SK-N-SH treated with all-trans-retinoic acid at 6 μM for 48 hours (cell line): ENCODE measurements at regions not wholly inside any gene's neighbourhood (a gene's known extent, or its start where the extent isn't known, plus 50 kb on each side); places are given as distances from the start of the nearest gene placed in this dataset.

Experiments used
- ATAC-seq: fragments of 200-7000 bp; cut with Tn5 transposase; 3 replicates; pipeline ENCODE4 v1.9.1; 2020; ENCODE audit warnings: mild to moderate bottlenecking, moderate library complexity
- BACH2 ChIP-seq: fragments of 250-450 bp; sonication (Bioruptor Pico); IDR thresholded peaks from 2 replicates; pipeline ENCODE4 v1.9.0; 2021; ENCODE audit warnings: mild to moderate bottlenecking, borderline replicate concordance
- CREB5 ChIP-seq: fragments of 250-450 bp; sonication (Bioruptor Pico); IDR thresholded peaks from 2 replicates; pipeline ENCODE4 v1.5.1; 2020; ENCODE audit warnings: low read depth, mild to moderate bottlenecking, moderate library complexity
- CSDC2 ChIP-seq: fragments of 250-450 bp; sonication (Bioruptor Pico); IDR thresholded peaks from 2 replicates; pipeline ENCODE4 v1.5.0; 2020; ENCODE audit warnings: mild to moderate bottlenecking, moderate library complexity
- CSRNP3 ChIP-seq: fragments of 250-450 bp; sonication (Bioruptor Pico); IDR thresholded peaks from 2 replicates; pipeline ENCODE4 v1.5.1; 2021; ENCODE audit warnings: mild to moderate bottlenecking, moderate library complexity
- ESRRG ChIP-seq: fragments of 250-450 bp; sonication (Bioruptor Pico); IDR thresholded peaks from 2 replicates; pipeline ENCODE4 v1.6.1; 2021; ENCODE audit warnings: mild to moderate bottlenecking
- ISL1 ChIP-seq: fragments of 250-450 bp; sonication (Bioruptor Pico); IDR thresholded peaks from 2 replicates; pipeline ENCODE4 v2.1.2; 2022; ENCODE audit warnings: mild to moderate bottlenecking, moderate library complexity
- PATZ1 ChIP-seq: fragments of 250-450 bp; sonication (Bioruptor Pico); IDR thresholded peaks from 2 replicates; pipeline ENCODE4 v1.8.0; 2020; ENCODE audit warnings: mild to moderate bottlenecking, moderate library complexity, borderline replicate concordance
- POU6F1 ChIP-seq: fragments of 250-450 bp; sonication (Bioruptor Pico); IDR thresholded peaks from 2 replicates; pipeline ENCODE4 v1.8.0; 2021; ENCODE audit warnings: low read depth, mild to moderate bottlenecking, moderate library complexity, borderline replicate concordance
- PPARA ChIP-seq: fragments of 250-450 bp; sonication (Bioruptor Pico); IDR thresholded peaks from 2 replicates; pipeline ENCODE4 v1.5.0; 2020; ENCODE audit warnings: mild to moderate bottlenecking, borderline replicate concordance
- RARB ChIP-seq: fragments of 250-450 bp; sonication (Bioruptor Pico); IDR thresholded peaks from 2 replicates; pipeline ENCODE4 v1.8.0; 2021; ENCODE audit warnings: mild to moderate bottlenecking, moderate library complexity
- SNAI2 ChIP-seq: fragments of 250-450 bp; sonication (Bioruptor Pico); IDR thresholded peaks from 2 replicates; pipeline ENCODE4 v1.5.0; 2020; ENCODE audit warnings: mild to moderate bottlenecking, moderate library complexity
- TCF4 ChIP-seq: fragments of 250-450 bp; sonication (Bioruptor Pico); IDR thresholded peaks from 2 replicates; pipeline ENCODE4 v1.8.0; 2021; ENCODE audit warnings: mild to moderate bottlenecking, moderate library complexity, borderline replicate concordance
- TSHZ2 ChIP-seq: fragments of 250-450 bp; sonication (Bioruptor Pico); IDR thresholded peaks from 2 replicates; pipeline ENCODE4 v1.5.0; 2020; ENCODE audit warnings: mild to moderate bottlenecking, moderate library complexity
- ZC3H10 ChIP-seq: fragments of 250-450 bp; sonication (Bioruptor Pico); IDR thresholded peaks from 2 replicates; pipeline ENCODE4 v1.5.1; 2021; ENCODE audit warnings: mild to moderate bottlenecking, moderate library complexity
- ZFP3 ChIP-seq: fragments of 250-450 bp; sonication (Bioruptor Pico); IDR thresholded peaks from 2 replicates; pipeline ENCODE4 v1.5.0; 2020; ENCODE audit warnings: mild to moderate bottlenecking, moderate library complexity
- ZFP30 ChIP-seq: fragments of 450-650 bp; formaldehyde crosslinking; IDR thresholded peaks from 2 replicates; pipeline ENCODE4 v1.5.0; 2022; ENCODE audit warnings: mild to moderate bottlenecking, moderate library complexity
- ZNF565 ChIP-seq: fragments of 450-650 bp; formaldehyde crosslinking; conservative IDR thresholded peaks from 2 replicates; pipeline ENCODE4 v1.5.0; 2020; ENCODE audit warnings: low read depth, mild to moderate bottlenecking, moderate library complexity
- ZNF70 ChIP-seq: fragments of 450-650 bp; formaldehyde crosslinking; IDR thresholded peaks from 2 replicates; pipeline ENCODE4 v1.5.0; 2020; ENCODE audit warnings: mild to moderate bottlenecking, moderate library complexity
- ZNF8 ChIP-seq: fragments of 450-650 bp; formaldehyde crosslinking; IDR thresholded peaks from 2 replicates; pipeline ENCODE4 v1.5.0; 2020; ENCODE audit warnings: mild to moderate bottlenecking, moderate library complexity

GRCh38 chr5:86878250-86878649 is 260.5 kb downstream of the COX7C start:
- ATAC-seq, result no peak
- TF ChIP-seq ZNF70 (no peak), CREB5 (CRISPR knock-in tag) (no peak), ZNF8 (CRISPR knock-in tag) (no peak), ISL1 (no peak)

GRCh38 chr5:86879086-86879485 is 261.3 kb downstream of the COX7C start:
- no peak for ATAC-seq
- TF ChIP-seq PPARA, result no peak

- TF ChIP-seq ZFP30 (CRISPR knock-in tag), result no peak
- TF ChIP-seq RARB (CRISPR knock-in tag), result no peak
- no peak for TF ChIP-seq BACH2 (CRISPR knock-in tag)
- no peak for TF ChIP-seq ISL1
- no peak for TF ChIP-seq ZNF565 (CRISPR knock-in tag)
- ATAC-seq, result no peak
Measured at GRCh38 chr5:86880344-86880743, 262.6 kb downstream of the COX7C start.

GRCh38 chr5:86880785-86881492 is 263.2 kb downstream of the COX7C start:
- TF ChIP-seq CSRNP3 (no peak), ESRRG (no peak), ZNF8 (CRISPR knock-in tag) (no peak), PATZ1 (CRISPR knock-in tag) (no peak), ZFP3 (CRISPR knock-in tag) (no peak), TCF4 (CRISPR knock-in tag) (no peak), SNAI2 (no peak), POU6F1 (CRISPR knock-in tag) (no peak)
- ATAC-seq, result peak; percentile 99

GRCh38 chr5:86881493-86882090 is 263.9 kb downstream of the COX7C start:
- no peak for ATAC-seq
- TF ChIP-seq ESRRG, result no peak
- no peak for TF ChIP-seq BACH2 (CRISPR knock-in tag)
- TF ChIP-seq ISL1, result no peak
- no peak for TF ChIP-seq ZFP3 (CRISPR knock-in tag)

- ATAC-seq, result no peak
- TF ChIP-seq ZC3H10 (CRISPR knock-in tag) (no peak), ISL1 (no peak), PATZ1 (CRISPR knock-in tag) (no peak), RARB (CRISPR knock-in tag) (no peak), ZNF8 (CRISPR knock-in tag) (no peak), ESRRG (no peak), POU6F1 (CRISPR knock-in tag) (no peak), ZFP3 (CRISPR knock-in tag) (no peak), TSHZ2 (CRISPR knock-in tag) (no peak), CSDC2 (no peak)
Measured at GRCh38 chr5:86884608-86885007, 266.9 kb downstream of the COX7C start.
